GM19328 (cell line): ENCODE measurements at regions not wholly inside any gene's neighbourhood (a gene's known extent, or its start where the extent isn't known, plus 50 kb on each side); places are given as distances from the start of the nearest gene placed in this dataset.

Experiments
- ATAC-seq: cut with Tn5 transposase; IDR thresholded peaks from one replicate; pipeline ENCODE4 v1.9.1; 2021; ENCODE audit warnings: mild to moderate bottlenecking, moderate library complexity; ENCODE audit not compliant: unreplicated experiment

- no peak for ATAC-seq
Observed at GRCh38 chr11:106327637-106328036, 250.2 kb downstream of the AASDHPPT start.

- ATAC-seq: no peak
Observed at GRCh38 chr11:106329273-106330018, 252.0 kb downstream of the AASDHPPT start.

GRCh38 chr11:106331176-106331575, 253.7 kb downstream of the AASDHPPT start:
- ATAC-seq: no peak

- ATAC-seq: no peak
Observed at GRCh38 chr11:106333678-106334077, 256.2 kb downstream of the AASDHPPT start.

- ATAC-seq: no peak
Observed at GRCh38 chr11:106344394-106344793, 266.9 kb downstream of the AASDHPPT start.

GRCh38 chr11:106344966-106345365, 267.5 kb downstream of the AASDHPPT start:
- ATAC-seq: no peak

GRCh38 chr11:106353031-106353430, 275.6 kb downstream of the AASDHPPT start:
- ATAC-seq: no peak

- ATAC-seq: no peak
Observed at GRCh38 chr11:106369224-106369623, 291.8 kb downstream of the AASDHPPT start.

- ATAC-seq: no peak
Observed at GRCh38 chr11:106378513-106379179, 301.2 kb downstream of the AASDHPPT start.

- no peak for ATAC-seq
Observed at GRCh38 chr11:106379265-106379664, 301.8 kb downstream of the AASDHPPT start.

GRCh38 chr11:106379712-106380111, 302.2 kb downstream of the AASDHPPT start:
- ATAC-seq: no peak

GRCh38 chr11:106381895-106382294, 304.4 kb downstream of the AASDHPPT start:
- no peak for ATAC-seq

- no peak for ATAC-seq
Observed at GRCh38 chr11:106384429-106384828, 307.0 kb downstream of the AASDHPPT start.

GRCh38 chr11:106386519-106386918, 309.1 kb downstream of the AASDHPPT start:
- no peak for ATAC-seq

GRCh38 chr11:106389101-106389500, 311.6 kb downstream of the AASDHPPT start:
- ATAC-seq: no peak

GRCh38 chr11:106390078-106390477, 312.6 kb downstream of the AASDHPPT start:
- ATAC-seq: no peak

GRCh38 chr11:106391771-106392420, 314.4 kb downstream of the AASDHPPT start:
- no peak for ATAC-seq

- ATAC-seq: no peak
Observed at GRCh38 chr11:106395716-106396349, 318.4 kb downstream of the AASDHPPT start.

GRCh38 chr11:106397787-106398501, 320.5 kb downstream of the AASDHPPT start:
- ATAC-seq: no peak

- no peak for ATAC-seq
Observed at GRCh38 chr11:106398502-106399075, 321.1 kb downstream of the AASDHPPT start.
